Activated CD4-positive, alpha-beta memory T cell treated with anti-CD3 and anti-CD28 coated beads for 36 hours (primary cell): ENCODE measurements at regions not wholly inside any gene's neighbourhood (a gene's known extent, or its start where the extent isn't known, plus 50 kb on each side); places are given as distances from the start of the nearest gene placed in this dataset.

Source experiments
- CTCF ChIA-PET: fragments of 350-600 bp; sonication (Branson Sonifier 250); formaldehyde crosslinking; loops from one replicate; lab custom pipeline; 2021; ENCODE audit warnings: antibody characterized with exemption, inconsistent platforms; lab: Charles Lee
- POLR2A ChIA-PET: fragments of 350-600 bp; sonication (Branson Sonifier 250); formaldehyde crosslinking; loops from one replicate; lab custom pipeline; 2021; ENCODE audit warnings: antibody characterized with exemption; lab: Charles Lee
- DNase-seq: peaks from one replicate; pipeline ENCODE4 v3.0.0-alpha.2; 2020
- H3K27ac Mint-ChIP-seq: one replicate; pipeline ENCODE4 v1.8.0; 2021; ENCODE audit warnings: mixed read lengths
- H3K27me3 Mint-ChIP-seq: one replicate; pipeline ENCODE4 v1.8.0; 2021; ENCODE audit warnings: mixed read lengths
- H3K36me3 Mint-ChIP-seq: one replicate; pipeline ENCODE4 v1.8.0; 2021; ENCODE audit warnings: mixed read lengths
- H3K4me1 Mint-ChIP-seq: one replicate; pipeline ENCODE4 v1.8.0; 2021; ENCODE audit warnings: low read depth, mixed read lengths
- H3K4me3 Mint-ChIP-seq: one replicate; pipeline ENCODE4 v1.8.0; 2021; ENCODE audit warnings: mild to moderate bottlenecking, mixed read lengths
- H3K9me3 Mint-ChIP-seq: one replicate; pipeline ENCODE4 v1.8.0; 2021; ENCODE audit warnings: mixed read lengths
- intact Hi-C: fragments of 100-400 bp; cut with micrococcal nuclease; formaldehyde crosslinking; loops from one replicate; pipeline ENCODE4 v1.15.1; 2023

- H3K36me3 Mint-ChIP-seq, result no peaks in the 10 kb centered on the region
- DNase-seq, result no peak
- H3K9me3 Mint-ChIP-seq, result no peaks in the 10 kb centered on the region
- no peak overlapping the region for H3K4me3 Mint-ChIP-seq
- intact Hi-C loops, result no loop called here
- no peaks in the 10 kb centered on the region for H3K4me1 Mint-ChIP-seq
- H3K27ac Mint-ChIP-seq, result no peak overlapping the region
- H3K27me3 Mint-ChIP-seq, result no peaks in the 10 kb centered on the region
- ChIA-PET CTCF (no interaction called here), POLR2A (no interaction called here)
Measured at GRCh38 chr4:177938226-177938625, 496.0 kb upstream of the AGA start.

- no peak for DNase-seq
- H3K27ac Mint-ChIP-seq, result no peak overlapping the region
- ChIA-PET CTCF (no interaction called here), POLR2A (no interaction called here)
- no peaks in the 10 kb centered on the region for H3K36me3 Mint-ChIP-seq
- no peaks in the 10 kb centered on the region for H3K9me3 Mint-ChIP-seq
- H3K27me3 Mint-ChIP-seq, result no peaks in the 10 kb centered on the region
- no peak overlapping the region for H3K4me3 Mint-ChIP-seq
- intact Hi-C loops, result no loop called here
- H3K4me1 Mint-ChIP-seq, result no peaks in the 10 kb centered on the region
Measured at GRCh38 chr4:177945268-177945667, 503.0 kb upstream of the AGA start.

- H3K27me3 Mint-ChIP-seq, result no peaks in the 10 kb centered on the region
- peaks cover 2% of the 10 kb centered on the region for H3K9me3 Mint-ChIP-seq
- ChIA-PET CTCF (no interaction called here), POLR2A (no interaction called here)
- H3K27ac Mint-ChIP-seq, result no peak overlapping the region
- H3K36me3 Mint-ChIP-seq, result no peaks in the 10 kb centered on the region
- no peaks in the 10 kb centered on the region for H3K4me1 Mint-ChIP-seq
- intact Hi-C loops, result no loop called here
- DNase-seq, result no peak
- no peak overlapping the region for H3K4me3 Mint-ChIP-seq
Measured at GRCh38 chr4:177947607-177948006, 505.4 kb upstream of the AGA start.

GRCh38 chr4:177948853-177949252 lies 506.6 kb upstream of the AGA start:
- no peaks in the 10 kb centered on the region for H3K27me3 Mint-ChIP-seq
- CTCF ChIA-PET, result no interaction called here
- no peak overlapping the region for H3K4me3 Mint-ChIP-seq
- H3K27ac Mint-ChIP-seq, result no peak overlapping the region
- no peak for DNase-seq
- POLR2A ChIA-PET, result no interaction called here
- H3K36me3 Mint-ChIP-seq, result no peaks in the 10 kb centered on the region
- peaks cover 4% of the 10 kb centered on the region for H3K9me3 Mint-ChIP-seq
- H3K4me1 Mint-ChIP-seq, result no peaks in the 10 kb centered on the region
- intact Hi-C loops, result no loop called here

GRCh38 chr4:177951026-177951425 lies 508.8 kb upstream of the AGA start:
- intact Hi-C loops, result no loop called here
- Mint-ChIP-seq H3K36me3 (no peaks in the 10 kb centered on the region), H3K9me3 (peaks cover 4% of the 10 kb centered on the region), H3K27ac (no peak overlapping the region), H3K27me3 (no peaks in the 10 kb centered on the region), H3K4me1 (no peaks in the 10 kb centered on the region), H3K4me3 (no peak overlapping the region)
- ChIA-PET POLR2A (no interaction called here), CTCF (no interaction called here)
- DNase-seq, result no peak

- H3K27ac Mint-ChIP-seq, result no peak overlapping the region
- H3K4me1 Mint-ChIP-seq, result no peaks in the 10 kb centered on the region
- H3K36me3 Mint-ChIP-seq, result no peaks in the 10 kb centered on the region
- no peaks in the 10 kb centered on the region for H3K27me3 Mint-ChIP-seq
- no peak overlapping the region for H3K4me3 Mint-ChIP-seq
- POLR2A ChIA-PET, result no interaction called here
- peaks cover 4% of the 10 kb centered on the region for H3K9me3 Mint-ChIP-seq
- no peak for DNase-seq
- CTCF ChIA-PET, result no interaction called here
- intact Hi-C loops, result no loop called here
Measured at GRCh38 chr4:177952723-177953122, 510.5 kb upstream of the AGA start.

- ChIA-PET POLR2A (no interaction called here), CTCF (no interaction called here)
- H3K4me1 Mint-ChIP-seq, result no peaks in the 10 kb centered on the region
Measured at GRCh38 chr4:177957596-177958360, 515.5 kb upstream of the AGA start.

GRCh38 chr4:177960566-177960965 lies 518.3 kb upstream of the AGA start:
- Mint-ChIP-seq H3K9me3 (no peaks in the 10 kb centered on the region), H3K27me3 (no peaks in the 10 kb centered on the region), H3K4me1 (no peaks in the 10 kb centered on the region), H3K27ac (no peak overlapping the region), H3K36me3 (no peaks in the 10 kb centered on the region), H3K4me3 (no peak overlapping the region)
- no peak for DNase-seq
- intact Hi-C loops, result no loop called here
- ChIA-PET POLR2A (no interaction called here), CTCF (no interaction called here)

More at GRCh38 chr4:177957596-177958360, 515.5 kb upstream of the AGA start:
- no peak overlapping the region for H3K4me3 Mint-ChIP-seq
- no peak overlapping the region for H3K27ac Mint-ChIP-seq
- intact Hi-C loops, result no loop called here
- DNase-seq, result no peak
- peaks cover 1% of the 10 kb centered on the region for H3K9me3 Mint-ChIP-seq
- no peaks in the 10 kb centered on the region for H3K27me3 Mint-ChIP-seq
- H3K36me3 Mint-ChIP-seq, result no peaks in the 10 kb centered on the region

- no peak overlapping the region for H3K27ac Mint-ChIP-seq
- H3K9me3 Mint-ChIP-seq, result no peaks in the 10 kb centered on the region
- H3K4me1 Mint-ChIP-seq, result no peaks in the 10 kb centered on the region
- no peaks in the 10 kb centered on the region for H3K36me3 Mint-ChIP-seq
- intact Hi-C loops, result no loop called here
- DNase-seq, result no peak
- H3K4me3 Mint-ChIP-seq, result no peak overlapping the region
- ChIA-PET POLR2A (no interaction called here), CTCF (no interaction called here)
- H3K27me3 Mint-ChIP-seq, result no peaks in the 10 kb centered on the region
Measured at GRCh38 chr4:177961761-177962380, 519.6 kb upstream of the AGA start.

GRCh38 chr4:177964061-177964460 lies 521.8 kb upstream of the AGA start:
- Mint-ChIP-seq H3K27ac (no peak overlapping the region), H3K36me3 (no peaks in the 10 kb centered on the region), H3K4me3 (no peak overlapping the region), H3K9me3 (no peaks in the 10 kb centered on the region), H3K27me3 (no peaks in the 10 kb centered on the region), H3K4me1 (no peaks in the 10 kb centered on the region)
- POLR2A ChIA-PET, result no interaction called here
- CTCF ChIA-PET, result no interaction called here
- DNase-seq, result no peak
- intact Hi-C loops, result no loop called here

- intact Hi-C loops, result no loop called here
- Mint-ChIP-seq H3K27me3 (no peaks in the 10 kb centered on the region), H3K36me3 (no peaks in the 10 kb centered on the region), H3K4me1 (no peaks in the 10 kb centered on the region), H3K9me3 (no peaks in the 10 kb centered on the region), H3K4me3 (no peak overlapping the region), H3K27ac (no peak overlapping the region)
- CTCF ChIA-PET, result no interaction called here
- DNase-seq, result no peak
- POLR2A ChIA-PET, result no interaction called here
Measured at GRCh38 chr4:177964693-177965168, 522.5 kb upstream of the AGA start.

GRCh38 chr4:177967328-177967727 lies 525.1 kb upstream of the AGA start:
- no peaks in the 10 kb centered on the region for H3K27me3 Mint-ChIP-seq
- CTCF ChIA-PET, result no interaction called here
- no peaks in the 10 kb centered on the region for H3K4me1 Mint-ChIP-seq
- H3K27ac Mint-ChIP-seq, result no peak overlapping the region
- intact Hi-C loops, result no loop called here
- H3K36me3 Mint-ChIP-seq, result no peaks in the 10 kb centered on the region
- no peaks in the 10 kb centered on the region for H3K9me3 Mint-ChIP-seq
- POLR2A ChIA-PET, result no interaction called here
- DNase-seq, result no peak
- H3K4me3 Mint-ChIP-seq, result no peak overlapping the region
